ENCODE measurements at regions not wholly inside any gene's neighbourhood (a gene's known extent, or its start where the extent isn't known, plus 50 kb on each side); places are given as distances from the start of the nearest gene placed in this dataset.
"Not testable (repeated sequence)": the region's sequence is repeated elsewhere in the genome, so short reads cannot be mapped to it uniquely, and the experiment has no call there.

- POLR2A ChIA-PET, result no interaction called here
- CTCF ChIA-PET, result no interaction called here
- no peak for TF ChIP-seq ZNF664 (tag by site-specific recombination; IDR thresholded peaks at IDR 0.05)
- no peak for TF ChIP-seq ZNF148 (tag by site-specific recombination; IDR thresholded peaks at IDR 0.05; ENCODE audit: borderline replicate concordance)
- TF ChIP-seq ZBTB10 (tag by site-specific recombination; IDR thresholded peaks at IDR 0.05), result no peak
- TF ChIP-seq ZFHX2 (tag by site-specific recombination; conservative IDR thresholded peaks at IDR 0.05), result no peak
Observed at GRCh38 chr18:30674596-30674995, 367.9 kb downstream of the DSC3 start.

GRCh38 chr18:30672439-30672838, 370.1 kb downstream of the DSC3 start:
- CTCF ChIA-PET; H3K36me3 ChIP-seq (ENCODE audit: control insufficient read depth in 2 of 2, insufficient read depth in 1 of 2, low read length in 2 of 2); H3K27ac ChIP-seq (ENCODE audit: extremely low read depth, low read depth, low read length); POLR2A ChIA-PET; H3K4me3 ChIP-seq (ENCODE audit: low read depth, low read length); H3K9me3 ChIP-seq (ENCODE audit: control insufficient read depth, insufficient read depth, low read depth, low read length); H3K4me1 ChIP-seq (ENCODE audit: control insufficient read depth, insufficient read depth, low read length): not testable (repeated sequence)
- TF ChIP-seq SETDB1 (IDR thresholded peaks at IDR 0.05; ENCODE audit: insufficient read length, low read length), result peak; percentile 70

More at GRCh38 chr18:30674596-30674995, 367.9 kb downstream of the DSC3 start:
- H3K9me3 ChIP-seq (ENCODE audit: control insufficient read depth, insufficient read depth, low read depth, low read length), result no peaks in the 10 kb centered on the region
- H3K27ac ChIP-seq (ENCODE audit: extremely low read depth, low read depth, low read length), result no peak overlapping the region
- H3K4me1 ChIP-seq (ENCODE audit: control insufficient read depth, insufficient read depth, low read length), result no peaks in the 10 kb centered on the region
- H3K36me3 ChIP-seq (ENCODE audit: control insufficient read depth in 2 of 2, insufficient read depth in 1 of 2, low read length in 2 of 2), result no peaks in the 10 kb centered on the region
- H3K4me3 ChIP-seq (ENCODE audit: low read depth, low read length), result no peak overlapping the region

- no peak for TF ChIP-seq ZNF785 (tag by site-specific recombination; IDR thresholded peaks at IDR 0.05)
- TF ChIP-seq ZNF664 (tag by site-specific recombination; IDR thresholded peaks at IDR 0.05), result no peak
- TF ChIP-seq ZNF600 (tag by site-specific recombination; IDR thresholded peaks at IDR 0.05), result no peak
- no peak for TF ChIP-seq ZXDB (tag by site-specific recombination; IDR thresholded peaks at IDR 0.05)
- no peak for TF ChIP-seq BCL11A (tag by site-specific recombination; IDR thresholded peaks at IDR 0.05; ENCODE audit: low read depth)
- TF ChIP-seq ZNF792 (tag by site-specific recombination; IDR thresholded peaks at IDR 0.05), result no peak
- TF ChIP-seq ZNF248 (tag by site-specific recombination; IDR thresholded peaks at IDR 0.05), result no peak
- no peak for TF ChIP-seq ZNF544 (tag by site-specific recombination; IDR thresholded peaks at IDR 0.05)
- TF ChIP-seq ZBTB8A (tag by site-specific recombination; IDR thresholded peaks at IDR 0.05), result no peak
- TF ChIP-seq ZNF596 (tag by site-specific recombination; IDR thresholded peaks at IDR 0.05), result no peak
- no peak for TF ChIP-seq ZBTB26 (tag by site-specific recombination; optimal IDR thresholded peaks at IDR 0.05)
- TF ChIP-seq ZNF747 (tag by site-specific recombination; IDR thresholded peaks at IDR 0.05), result no peak
- TF ChIP-seq ZNF394 (tag by site-specific recombination; IDR thresholded peaks at IDR 0.05; ENCODE audit: borderline replicate concordance), result no peak
- no peak for TF ChIP-seq ZBTB21 (tag by site-specific recombination; IDR thresholded peaks at IDR 0.05)
- no peak for TF ChIP-seq ZNF157 (tag by site-specific recombination; IDR thresholded peaks at IDR 0.05)
- POLR2A ChIA-PET, result no interaction called here
- H3K9me3 ChIP-seq (ENCODE audit: control insufficient read depth, insufficient read depth, low read depth, low read length), result no peaks in the 10 kb centered on the region
- H3K36me3 ChIP-seq (ENCODE audit: control insufficient read depth in 2 of 2, insufficient read depth in 1 of 2, low read length in 2 of 2), result no peaks in the 10 kb centered on the region
- no peak overlapping the region for H3K4me3 ChIP-seq (ENCODE audit: low read depth, low read length)
- no peak overlapping the region for H3K27ac ChIP-seq (ENCODE audit: extremely low read depth, low read depth, low read length)
- H3K4me1 ChIP-seq (ENCODE audit: control insufficient read depth, insufficient read depth, low read length), result no peaks in the 10 kb centered on the region
- CTCF ChIA-PET, result no interaction called here
Observed at GRCh38 chr18:30658306-30658705, 384.2 kb downstream of the DSC3 start.
